Endothelial cell (in vitro differentiated cells): ENCODE measurements at regions not wholly inside any gene's neighbourhood (a gene's known extent, or its start where the extent isn't known, plus 50 kb on each side); places are given as distances from the start of the nearest gene placed in this dataset.
"Not testable (repeated sequence)": the region's sequence is repeated elsewhere in the genome, so short reads cannot be mapped to it uniquely, and the experiment has no call there.

Experiments
- DNase-seq: peaks from one replicate; pipeline ENCODE4 v3.0.0; 2021; ENCODE audit warnings: low spot score
- H3K27ac Mint-ChIP-seq: one replicate; pipeline ENCODE4 v1.8.0; 2021; ENCODE audit warnings: mixed read lengths, inconsistent platforms; ENCODE audit not compliant: unreplicated experiment
- H3K27me3 Mint-ChIP-seq: one replicate; pipeline ENCODE4 v1.8.0; 2021; ENCODE audit warnings: mild to moderate bottlenecking, moderate library complexity, mixed read lengths, inconsistent platforms; ENCODE audit not compliant: unreplicated experiment
- H3K36me3 Mint-ChIP-seq: one replicate; pipeline ENCODE4 v1.8.0; 2021; ENCODE audit warnings: mild to moderate bottlenecking, low read depth, mixed read lengths, inconsistent platforms; ENCODE audit not compliant: unreplicated experiment
- H3K4me1 Mint-ChIP-seq: one replicate; pipeline ENCODE4 v1.8.0; 2021; ENCODE audit warnings: mild to moderate bottlenecking, mixed read lengths, inconsistent platforms; ENCODE audit not compliant: unreplicated experiment
- H3K4me3 Mint-ChIP-seq: one replicate; pipeline ENCODE4 v1.8.0; 2021; ENCODE audit warnings: mild to moderate bottlenecking, mixed read lengths, inconsistent platforms; ENCODE audit not compliant: unreplicated experiment
- H3K9me3 Mint-ChIP-seq: one replicate; pipeline ENCODE4 v1.8.0; 2021; ENCODE audit warnings: mixed read lengths, inconsistent platforms; ENCODE audit not compliant: unreplicated experiment

DNA sequence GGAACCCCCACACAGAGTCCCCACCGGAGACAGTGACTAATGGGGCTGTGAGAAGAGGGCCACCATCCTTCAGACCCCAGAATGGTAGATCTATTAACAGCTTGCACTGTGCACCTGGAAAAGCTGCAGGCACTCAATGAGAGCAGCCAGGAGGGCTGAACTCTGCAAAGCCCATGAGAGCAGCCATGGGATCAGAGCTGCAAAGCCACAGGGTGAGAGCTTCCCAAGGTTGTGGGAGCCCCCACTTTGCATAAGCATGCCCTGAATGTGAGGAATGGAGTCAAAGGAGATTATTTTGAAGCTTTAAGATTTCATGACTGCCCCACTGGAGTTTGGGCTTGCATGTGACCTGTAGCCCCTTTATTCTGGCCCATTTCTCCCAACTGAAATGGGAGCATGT, 500.9 kb downstream of the GOLGA6L6 start:
- not testable (repeated sequence) for H3K9me3 Mint-ChIP-seq, DNase-seq, H3K36me3 Mint-ChIP-seq, H3K4me1 Mint-ChIP-seq, H3K4me3 Mint-ChIP-seq, H3K27me3 Mint-ChIP-seq, H3K27ac Mint-ChIP-seq

DNA sequence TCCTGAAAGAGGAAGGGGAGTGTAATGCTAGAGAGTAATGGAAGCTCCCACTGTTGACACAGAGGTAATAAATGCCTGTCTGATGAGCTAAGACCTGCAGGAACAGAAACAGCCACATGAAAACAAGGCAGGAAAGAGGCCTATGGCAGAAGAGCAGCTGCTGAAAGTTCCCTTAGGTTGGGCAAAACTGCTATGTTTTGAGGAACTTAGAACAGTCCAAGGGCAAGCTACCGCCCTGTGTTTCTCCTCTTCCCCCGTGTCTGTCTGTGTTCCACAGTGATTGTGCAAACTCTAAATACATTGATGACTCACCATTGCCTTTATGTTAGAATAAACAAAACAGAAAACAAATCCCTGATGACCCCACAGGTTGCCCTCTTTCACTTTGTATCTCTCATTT, 516.6 kb downstream of the GOLGA6L6 start:
- not testable (repeated sequence) for H3K4me1 Mint-ChIP-seq, DNase-seq, H3K4me3 Mint-ChIP-seq, H3K27me3 Mint-ChIP-seq, H3K36me3 Mint-ChIP-seq, H3K9me3 Mint-ChIP-seq, H3K27ac Mint-ChIP-seq

DNA sequence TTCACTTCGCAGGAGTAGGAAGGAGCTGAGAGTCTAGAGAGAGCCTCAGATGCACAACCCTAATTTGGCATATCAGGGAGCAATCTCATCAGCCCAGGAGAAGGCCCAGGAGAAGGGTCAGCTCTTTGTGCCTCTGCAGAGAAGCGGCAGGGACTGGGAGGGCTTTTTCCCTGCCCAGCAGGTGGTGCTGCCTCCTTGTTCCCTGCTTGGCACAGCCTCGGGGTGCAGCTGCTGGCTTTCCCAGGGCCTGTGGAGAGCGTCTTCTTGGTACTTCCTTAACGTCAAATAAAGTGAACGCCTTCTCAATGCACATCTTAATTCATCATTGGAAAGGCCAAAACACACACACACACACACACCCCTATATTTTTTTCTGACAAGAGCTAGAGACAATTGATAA, 519.3 kb downstream of the GOLGA6L6 start:
- not testable (repeated sequence) for DNase-seq, H3K9me3 Mint-ChIP-seq, H3K4me3 Mint-ChIP-seq, H3K27me3 Mint-ChIP-seq, H3K4me1 Mint-ChIP-seq, H3K27ac Mint-ChIP-seq, H3K36me3 Mint-ChIP-seq

GRCh38 chr15:20021351-20021750, 520.2 kb downstream of the GOLGA6L6 start:
- not testable (repeated sequence) for H3K36me3 Mint-ChIP-seq, H3K4me1 Mint-ChIP-seq, H3K27ac Mint-ChIP-seq, DNase-seq, H3K9me3 Mint-ChIP-seq, H3K27me3 Mint-ChIP-seq, H3K4me3 Mint-ChIP-seq

GRCh38 chr15:20020588-20020987, 521.0 kb downstream of the GOLGA6L6 start:
- H3K9me3 Mint-ChIP-seq, H3K27ac Mint-ChIP-seq, H3K36me3 Mint-ChIP-seq, H3K27me3 Mint-ChIP-seq, H3K4me3 Mint-ChIP-seq, H3K4me1 Mint-ChIP-seq, DNase-seq: not testable (repeated sequence)

DNA sequence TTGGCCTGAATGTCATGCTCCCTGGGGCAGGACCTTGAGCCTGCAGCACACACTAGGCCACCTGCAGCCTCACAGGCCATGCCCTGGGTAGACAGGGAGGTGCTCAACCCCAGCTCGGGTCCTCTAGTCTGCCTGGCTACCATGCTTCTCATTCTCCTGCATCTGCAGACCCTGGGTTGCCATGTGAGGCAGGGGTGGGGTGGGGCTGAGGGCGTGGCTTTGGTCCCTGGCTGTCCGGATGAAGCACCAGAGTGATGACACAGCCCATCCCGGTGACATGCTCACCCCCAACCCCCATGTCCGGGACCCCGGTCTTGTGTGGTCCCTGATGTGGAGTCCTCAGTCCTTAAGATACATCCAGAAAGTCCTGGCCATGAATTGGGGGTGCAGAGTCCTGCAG, 521.8 kb downstream of the GOLGA6L6 start:
- H3K4me3 Mint-ChIP-seq, DNase-seq, H3K27ac Mint-ChIP-seq, H3K27me3 Mint-ChIP-seq, H3K9me3 Mint-ChIP-seq, H3K36me3 Mint-ChIP-seq, H3K4me1 Mint-ChIP-seq: not testable (repeated sequence)

DNA sequence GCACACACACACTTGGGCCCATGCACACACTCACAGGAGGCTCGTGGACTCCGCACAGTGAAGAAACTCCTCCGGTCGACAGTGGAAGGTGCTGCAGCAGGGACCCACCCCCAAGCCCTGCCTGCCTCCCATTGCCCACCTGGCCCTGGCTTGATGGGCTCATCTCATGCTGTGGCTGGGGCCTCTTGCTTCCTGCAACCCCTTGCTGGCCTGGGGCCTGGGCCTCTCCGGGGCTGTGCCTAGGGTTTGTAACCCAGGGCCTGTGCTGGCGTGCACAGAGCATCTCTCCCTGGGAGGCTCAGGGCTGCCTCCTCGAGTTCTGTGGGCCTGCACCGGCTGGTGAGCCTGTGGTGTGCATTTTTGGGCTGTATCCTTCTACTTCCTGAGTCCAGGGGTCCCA, 524.0 kb downstream of the GOLGA6L6 start:
- not testable (repeated sequence) for H3K36me3 Mint-ChIP-seq, H3K9me3 Mint-ChIP-seq, H3K4me3 Mint-ChIP-seq, H3K27me3 Mint-ChIP-seq, H3K27ac Mint-ChIP-seq, H3K4me1 Mint-ChIP-seq, DNase-seq

DNA sequence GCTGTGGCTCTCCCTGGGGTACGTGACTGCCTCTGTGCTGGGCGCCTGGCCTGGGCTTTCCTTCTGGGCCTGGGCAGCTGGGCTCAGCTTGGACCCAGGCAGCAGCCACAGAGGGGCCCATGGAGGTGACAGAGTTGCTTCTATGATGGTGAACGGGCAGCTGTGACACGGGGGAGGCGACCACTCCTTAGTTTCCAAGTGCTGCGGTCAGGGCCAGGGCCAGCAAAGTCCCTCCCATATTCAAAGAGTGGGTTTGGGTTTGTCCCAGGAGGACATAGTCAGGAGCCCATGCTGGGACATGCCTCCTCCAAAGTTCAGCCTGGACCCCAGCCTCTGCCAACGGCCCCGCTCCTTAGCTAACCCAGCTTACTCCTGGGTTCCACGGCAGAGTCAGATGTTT, 524.7 kb downstream of the GOLGA6L6 start:
- H3K4me3 Mint-ChIP-seq, H3K27ac Mint-ChIP-seq, H3K4me1 Mint-ChIP-seq, H3K36me3 Mint-ChIP-seq, DNase-seq, H3K9me3 Mint-ChIP-seq, H3K27me3 Mint-ChIP-seq: not testable (repeated sequence)

DNA sequence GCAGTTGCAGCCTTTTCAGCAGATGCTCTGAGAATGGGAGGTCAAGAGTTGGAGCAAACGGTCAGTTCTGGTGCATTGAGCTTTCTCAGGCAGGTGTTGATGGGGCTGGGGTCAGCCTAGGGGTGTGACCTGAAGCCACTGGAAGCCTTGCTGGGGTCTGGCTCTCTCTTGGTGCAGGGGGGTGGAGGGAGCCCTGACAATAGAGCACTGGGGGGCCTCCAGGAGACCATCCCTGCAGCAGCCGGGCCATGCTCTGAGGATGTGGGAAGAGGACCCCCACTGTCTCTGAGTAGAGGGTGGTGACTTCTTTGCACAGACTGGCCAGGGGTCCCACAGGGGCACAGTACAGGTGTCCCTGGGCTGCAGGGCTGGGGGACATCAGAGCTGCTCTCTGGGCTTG, 528.8 kb downstream of the GOLGA6L6 start:
- not testable (repeated sequence) for H3K27me3 Mint-ChIP-seq, H3K27ac Mint-ChIP-seq, DNase-seq, H3K4me3 Mint-ChIP-seq, H3K36me3 Mint-ChIP-seq, H3K9me3 Mint-ChIP-seq, H3K4me1 Mint-ChIP-seq

GRCh38 chr15:20010759-20011158, 530.8 kb downstream of the GOLGA6L6 start:
- not testable (repeated sequence) for H3K27ac Mint-ChIP-seq, DNase-seq, H3K36me3 Mint-ChIP-seq, H3K4me3 Mint-ChIP-seq, H3K9me3 Mint-ChIP-seq, H3K27me3 Mint-ChIP-seq, H3K4me1 Mint-ChIP-seq

GRCh38 chr15:20009619-20010018, 532.0 kb downstream of the GOLGA6L6 start:
- not testable (repeated sequence) for H3K36me3 Mint-ChIP-seq, H3K27me3 Mint-ChIP-seq, H3K4me1 Mint-ChIP-seq, H3K4me3 Mint-ChIP-seq, H3K9me3 Mint-ChIP-seq, H3K27ac Mint-ChIP-seq, DNase-seq

DNA sequence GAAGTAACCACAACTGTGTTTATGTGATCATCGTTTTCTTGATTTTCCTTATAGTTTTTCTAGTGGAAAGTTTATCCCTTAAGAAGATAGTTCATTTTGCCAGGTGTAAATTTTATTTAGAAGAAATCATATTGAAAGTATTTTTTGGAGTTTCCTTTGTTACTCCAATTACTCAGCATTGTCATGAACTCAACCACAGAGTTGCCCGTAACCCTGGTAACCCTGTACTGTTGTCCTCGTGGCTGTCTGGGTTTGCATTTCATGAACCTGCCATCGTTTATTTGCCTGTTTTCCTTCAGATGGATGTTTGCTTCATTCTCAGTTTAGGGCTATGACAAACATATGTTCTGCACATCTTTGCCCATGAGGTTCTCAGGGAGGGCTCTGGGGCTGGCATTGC, 534.3 kb downstream of the GOLGA6L6 start:
- H3K27me3 Mint-ChIP-seq, H3K9me3 Mint-ChIP-seq, H3K36me3 Mint-ChIP-seq, H3K4me1 Mint-ChIP-seq, H3K4me3 Mint-ChIP-seq, DNase-seq, H3K27ac Mint-ChIP-seq: not testable (repeated sequence)

GRCh38 chr15:20003471-20003870, 538.1 kb downstream of the GOLGA6L6 start:
- not testable (repeated sequence) for H3K4me3 Mint-ChIP-seq, H3K9me3 Mint-ChIP-seq, H3K36me3 Mint-ChIP-seq, H3K27ac Mint-ChIP-seq, H3K27me3 Mint-ChIP-seq, H3K4me1 Mint-ChIP-seq, DNase-seq
